Activated CD4-positive, alpha-beta memory T cell treated with anti-CD3 and anti-CD28 coated beads, Interleukin-2, amount 10 ng/mL, durations not matched to agents 7 days and 5 days (primary cell): ENCODE measurements at regions not wholly inside any gene's neighbourhood (a gene's known extent, or its start where the extent isn't known, plus 50 kb on each side); places are given as distances from the start of the nearest gene placed in this dataset.

Experiments
- CTCF ChIA-PET: fragments of 350-600 bp; sonication (Branson Sonifier 250); formaldehyde crosslinking; loops from one replicate; lab custom pipeline; 2021; ENCODE audit warnings: antibody characterized with exemption, inconsistent platforms; lab: Charles Lee
- POLR2A ChIA-PET: fragments of 350-600 bp; sonication (Branson Sonifier 250); formaldehyde crosslinking; loops from one replicate; lab custom pipeline; 2021; ENCODE audit warnings: antibody characterized with exemption; lab: Charles Lee
- DNase-seq: peaks from one replicate; pipeline ENCODE4 v3.0.0-alpha.2; 2020
- H3K27ac Mint-ChIP-seq: one replicate; pipeline ENCODE4 v1.8.0; 2021; ENCODE audit warnings: mild to moderate bottlenecking, mixed read lengths
- H3K27me3 Mint-ChIP-seq: one replicate; pipeline ENCODE4 v1.8.0; 2021; ENCODE audit warnings: mixed read lengths
- H3K36me3 Mint-ChIP-seq: one replicate; pipeline ENCODE4 v1.8.0; 2021; ENCODE audit warnings: low read depth, mixed read lengths
- H3K4me1 Mint-ChIP-seq: one replicate; pipeline ENCODE4 v1.8.0; 2021; ENCODE audit warnings: mixed read lengths
- H3K4me3 Mint-ChIP-seq: one replicate; pipeline ENCODE4 v1.8.0; 2021; ENCODE audit warnings: mild to moderate bottlenecking, mixed read lengths
- H3K9me3 Mint-ChIP-seq: one replicate; pipeline ENCODE4 v1.8.0; 2021; ENCODE audit warnings: mixed read lengths

DNA sequence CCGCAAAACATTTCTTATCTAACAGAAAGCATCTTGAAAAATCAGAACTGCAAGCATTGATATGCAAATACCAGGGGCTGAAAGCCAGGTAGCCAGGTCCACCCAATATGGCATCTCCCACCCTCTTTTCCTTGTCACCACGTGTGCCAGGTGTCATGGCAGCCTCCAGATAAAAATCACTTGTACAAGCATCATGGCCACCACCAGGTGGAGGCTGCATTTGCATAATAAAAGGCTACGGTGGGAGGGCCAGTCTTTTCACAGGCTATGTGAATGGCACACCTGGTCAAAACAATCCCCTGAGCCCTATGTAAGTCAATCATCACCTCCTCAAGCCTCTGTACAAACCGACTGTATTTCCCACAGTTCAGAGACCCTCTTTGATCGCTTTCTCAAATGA is 1233.1 kb upstream of the ALCAM start:
- ChIA-PET CTCF (no interaction called here), POLR2A (no interaction called here)
- Mint-ChIP-seq H3K4me3 (no peak overlapping the region), H3K27me3 (no peaks in the 10 kb centered on the region), H3K9me3 (peaks cover 2% of the 10 kb centered on the region), H3K36me3 (no peaks in the 10 kb centered on the region), H3K4me1 (no peaks in the 10 kb centered on the region), H3K27ac (no peak overlapping the region)
- no peak for DNase-seq

DNA sequence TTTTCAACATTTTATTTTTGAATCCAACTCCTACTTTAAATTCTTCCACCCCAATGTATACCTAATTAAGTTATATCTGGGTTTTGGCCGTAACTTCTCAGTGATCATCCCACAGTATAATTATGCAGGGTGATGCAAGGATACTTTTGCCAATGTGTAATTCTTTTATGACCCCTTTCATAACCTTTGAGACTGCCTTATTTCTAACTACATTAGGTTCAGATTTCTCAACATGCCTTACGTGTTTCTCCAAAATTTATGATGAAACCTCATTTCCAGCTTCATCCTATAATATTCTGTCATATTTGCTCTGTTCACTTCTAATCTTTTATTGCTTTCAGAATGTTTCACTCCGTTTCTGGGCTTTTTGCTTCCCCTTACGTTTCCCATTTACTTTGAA is 1229.6 kb upstream of the ALCAM start:
- H3K9me3 Mint-ChIP-seq: no peaks in the 10 kb centered on the region
- CTCF ChIA-PET: no interaction called here
- no peaks in the 10 kb centered on the region for H3K4me1 Mint-ChIP-seq
- POLR2A ChIA-PET: no interaction called here
- H3K27ac Mint-ChIP-seq: no peak overlapping the region
- no peaks in the 10 kb centered on the region for H3K36me3 Mint-ChIP-seq
- no peak for DNase-seq
- H3K27me3 Mint-ChIP-seq: no peaks in the 10 kb centered on the region
- no peak overlapping the region for H3K4me3 Mint-ChIP-seq

DNA sequence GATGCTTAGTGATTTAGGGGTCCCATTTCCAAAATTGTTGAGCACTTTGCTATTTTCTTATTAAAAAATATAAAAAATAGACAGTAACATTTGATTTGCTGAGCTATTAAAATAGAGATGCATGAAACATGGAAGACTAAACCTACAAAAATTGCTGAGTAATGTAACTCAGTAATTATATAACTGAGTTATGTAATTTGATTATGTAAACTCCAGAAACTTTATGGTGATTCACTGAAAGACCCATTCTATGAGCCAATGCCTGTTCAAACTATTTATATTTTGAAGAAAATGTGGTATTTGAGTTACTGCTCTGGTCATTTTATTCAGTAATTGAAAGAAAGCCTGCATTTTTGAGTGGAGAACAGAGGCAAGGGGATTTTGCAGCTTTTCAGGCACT is 1221.5 kb upstream of the ALCAM start:
- CTCF ChIA-PET: no interaction called here
- Mint-ChIP-seq H3K36me3 (no peaks in the 10 kb centered on the region), H3K4me3 (no peak overlapping the region), H3K27me3 (no peaks in the 10 kb centered on the region), H3K9me3 (no peaks in the 10 kb centered on the region), H3K27ac (no peak overlapping the region), H3K4me1 (no peaks in the 10 kb centered on the region)
- no peak for DNase-seq
- POLR2A ChIA-PET: no interaction called here

DNA sequence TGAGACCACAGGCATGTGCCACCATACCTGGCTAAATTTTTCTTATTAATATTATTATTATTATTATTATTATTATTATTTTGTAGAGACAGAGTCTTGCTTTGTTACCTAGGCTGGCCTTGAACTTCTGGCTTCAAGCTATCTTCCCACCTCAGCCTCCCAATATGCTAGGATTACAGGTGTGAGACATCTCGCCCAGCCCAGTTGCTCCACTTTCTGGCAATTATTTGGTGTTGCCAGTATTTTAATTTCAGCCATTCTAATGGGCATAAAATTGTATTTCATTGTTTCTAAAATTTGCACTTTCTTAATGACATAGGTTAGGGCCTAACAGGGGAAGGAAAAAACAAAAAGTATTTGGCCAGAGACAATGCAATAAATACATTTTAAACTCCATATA is 1217.6 kb upstream of the ALCAM start:
- CTCF ChIA-PET: no interaction called here

DNA sequence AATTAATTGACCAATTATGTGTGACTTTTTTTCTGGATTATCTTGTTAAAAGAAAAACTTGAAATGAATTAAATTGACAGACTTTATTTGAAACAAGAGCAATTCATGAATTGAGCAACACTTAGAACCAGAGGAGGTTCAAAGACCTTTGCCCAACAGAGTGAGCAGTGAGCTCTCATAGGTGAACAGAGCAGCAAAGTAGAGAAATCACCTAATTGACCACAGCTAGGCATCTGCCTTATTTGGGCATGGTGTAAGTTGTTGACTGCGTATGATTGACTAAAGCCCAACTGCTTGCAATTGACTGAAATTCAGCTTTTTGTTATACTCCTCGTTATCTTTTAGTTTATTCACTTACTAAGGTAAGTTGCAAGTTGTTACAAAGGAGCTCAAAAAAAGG is 1216.0 kb upstream of the ALCAM start:
- Mint-ChIP-seq H3K4me3 (no peak overlapping the region), H3K4me1 (no peaks in the 10 kb centered on the region), H3K9me3 (no peaks in the 10 kb centered on the region), H3K27ac (no peak overlapping the region), H3K36me3 (no peaks in the 10 kb centered on the region), H3K27me3 (no peaks in the 10 kb centered on the region)
- CTCF ChIA-PET: no interaction called here
- POLR2A ChIA-PET: no interaction called here
- DNase-seq: no peak

More for the DNA sequence above, 1217.6 kb upstream of the ALCAM start:
- Mint-ChIP-seq H3K27me3 (no peaks in the 10 kb centered on the region), H3K4me3 (no peak overlapping the region), H3K27ac (no peak overlapping the region), H3K9me3 (no peaks in the 10 kb centered on the region), H3K4me1 (no peaks in the 10 kb centered on the region), H3K36me3 (no peaks in the 10 kb centered on the region)
- POLR2A ChIA-PET: no interaction called here
- DNase-seq: no peak

DNA sequence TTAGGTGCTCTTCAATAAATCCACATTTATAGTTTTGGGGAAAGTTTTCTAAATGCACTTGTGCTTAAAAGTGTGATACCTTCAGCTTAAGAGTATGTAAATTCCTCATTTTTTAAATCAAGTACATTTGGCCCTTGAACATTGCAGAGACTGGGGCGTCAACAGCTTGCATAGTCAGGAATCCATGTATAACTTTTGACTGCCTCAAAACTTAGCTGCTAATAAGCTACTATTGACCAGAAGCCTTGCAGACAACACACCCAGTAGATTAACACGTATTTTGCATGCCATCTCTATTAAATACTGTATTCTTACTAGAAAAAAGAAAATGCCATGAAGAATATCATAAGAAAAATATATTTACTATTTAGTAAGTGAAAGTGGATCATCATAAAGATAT is 1211.8 kb upstream of the ALCAM start:
- H3K27me3 Mint-ChIP-seq: no peaks in the 10 kb centered on the region
- DNase-seq: no peak
- H3K4me1 Mint-ChIP-seq: no peaks in the 10 kb centered on the region
- ChIA-PET CTCF (no interaction called here), POLR2A (no interaction called here)
- H3K27ac Mint-ChIP-seq: no peak overlapping the region
- no peaks in the 10 kb centered on the region for H3K9me3 Mint-ChIP-seq
- H3K4me3 Mint-ChIP-seq: no peak overlapping the region
- no peaks in the 10 kb centered on the region for H3K36me3 Mint-ChIP-seq

DNA sequence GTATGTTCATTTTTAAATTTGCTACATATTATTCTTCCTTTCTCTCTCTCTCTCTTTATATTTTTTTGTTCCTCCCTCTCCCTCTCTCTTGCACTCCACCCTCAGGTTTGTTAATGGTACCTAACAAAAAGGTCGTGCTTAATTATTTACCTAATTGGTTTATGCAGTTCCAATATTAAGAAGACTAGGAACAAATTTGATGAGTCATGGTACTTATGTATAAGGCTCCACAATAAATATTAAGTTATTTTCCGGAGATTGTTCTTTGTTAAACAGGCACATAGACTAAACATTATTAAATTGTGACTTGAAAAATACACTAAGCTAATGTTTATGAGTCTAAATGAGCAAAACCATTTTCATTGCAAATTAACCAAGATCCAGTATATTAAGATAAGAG is 1200.8 kb upstream of the ALCAM start:
- Mint-ChIP-seq H3K4me1 (no peaks in the 10 kb centered on the region), H3K27ac (no peak overlapping the region), H3K9me3 (peaks cover 8% of the 10 kb centered on the region), H3K36me3 (no peaks in the 10 kb centered on the region), H3K27me3 (no peaks in the 10 kb centered on the region), H3K4me3 (no peak overlapping the region)
- POLR2A ChIA-PET: no interaction called here
- CTCF ChIA-PET: no interaction called here
- DNase-seq: no peak

DNA sequence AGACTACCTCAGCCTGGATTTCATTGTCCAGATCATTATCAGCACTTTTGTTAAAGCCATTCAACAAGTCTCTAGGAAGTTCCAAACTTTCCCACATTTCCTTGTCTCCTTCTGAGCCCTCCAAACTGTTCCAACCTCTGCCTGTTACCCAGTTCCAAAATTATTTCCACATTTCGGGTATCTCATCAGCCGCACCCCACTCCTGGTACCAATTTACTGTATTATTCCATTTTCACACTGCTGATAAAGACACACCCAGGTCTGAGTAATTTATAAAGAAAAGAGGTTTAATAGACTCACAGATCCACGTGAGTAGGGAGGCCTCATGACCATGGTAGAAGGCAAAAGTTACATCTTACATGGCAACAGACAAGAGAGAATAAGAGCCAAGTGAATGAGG is 1198.3 kb upstream of the ALCAM start:
- CTCF ChIA-PET: no interaction called here
- DNase-seq: no peak
- H3K4me3 Mint-ChIP-seq: no peak overlapping the region
- H3K27me3 Mint-ChIP-seq: no peaks in the 10 kb centered on the region
- no peak overlapping the region for H3K27ac Mint-ChIP-seq
- POLR2A ChIA-PET: no interaction called here
- no peaks in the 10 kb centered on the region for H3K36me3 Mint-ChIP-seq
- peaks cover 8% of the 10 kb centered on the region for H3K9me3 Mint-ChIP-seq
- no peaks in the 10 kb centered on the region for H3K4me1 Mint-ChIP-seq

DNA sequence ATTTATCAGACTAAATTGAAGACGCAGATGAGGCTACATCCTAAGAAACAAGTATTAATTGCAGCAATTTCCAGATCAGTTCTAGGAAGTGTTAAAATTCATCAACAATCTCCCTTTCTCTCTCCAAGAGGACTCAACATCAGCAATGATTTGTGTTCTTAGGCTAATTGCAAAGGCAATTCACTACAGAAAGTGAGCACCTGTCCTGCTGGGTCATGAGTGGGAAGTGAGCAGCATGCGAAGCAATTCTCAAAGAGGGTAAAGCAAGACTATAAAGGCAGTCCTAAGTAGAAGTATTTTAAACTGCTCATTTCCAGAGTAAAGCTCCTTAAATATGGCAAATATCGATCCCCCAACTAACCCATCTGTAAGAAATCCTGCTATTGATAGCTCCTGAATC is 1191.0 kb upstream of the ALCAM start:
- Mint-ChIP-seq H3K27ac (no peak overlapping the region), H3K9me3 (no peaks in the 10 kb centered on the region), H3K36me3 (no peaks in the 10 kb centered on the region), H3K27me3 (no peaks in the 10 kb centered on the region), H3K4me3 (no peak overlapping the region), H3K4me1 (no peaks in the 10 kb centered on the region)
- ChIA-PET POLR2A (no interaction called here), CTCF (no interaction called here)
- no peak for DNase-seq

DNA sequence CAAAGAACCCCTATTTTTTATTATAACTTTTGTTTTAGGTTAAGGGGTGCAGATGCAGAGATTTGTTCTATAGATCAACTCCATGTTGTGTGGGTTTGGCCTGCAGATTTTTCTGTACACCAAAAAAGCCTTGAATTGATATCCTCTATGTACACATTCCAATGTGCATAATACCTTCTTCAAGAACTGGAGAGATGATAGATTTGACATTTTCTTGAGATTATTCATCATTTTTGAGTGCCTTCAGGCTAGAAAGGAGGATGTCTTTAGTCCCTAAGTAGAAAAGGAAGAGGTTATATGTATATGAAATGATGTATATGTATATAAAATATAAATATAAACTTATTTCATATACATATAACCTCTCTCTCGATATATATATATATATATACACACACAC is 1190.0 kb upstream of the ALCAM start:
- DNase-seq: no peak
- Mint-ChIP-seq H3K4me3 (no peak overlapping the region), H3K9me3 (no peaks in the 10 kb centered on the region), H3K36me3 (no peaks in the 10 kb centered on the region), H3K4me1 (no peaks in the 10 kb centered on the region), H3K27me3 (no peaks in the 10 kb centered on the region), H3K27ac (no peak overlapping the region)
- CTCF ChIA-PET: no interaction called here
- POLR2A ChIA-PET: no interaction called here

DNA sequence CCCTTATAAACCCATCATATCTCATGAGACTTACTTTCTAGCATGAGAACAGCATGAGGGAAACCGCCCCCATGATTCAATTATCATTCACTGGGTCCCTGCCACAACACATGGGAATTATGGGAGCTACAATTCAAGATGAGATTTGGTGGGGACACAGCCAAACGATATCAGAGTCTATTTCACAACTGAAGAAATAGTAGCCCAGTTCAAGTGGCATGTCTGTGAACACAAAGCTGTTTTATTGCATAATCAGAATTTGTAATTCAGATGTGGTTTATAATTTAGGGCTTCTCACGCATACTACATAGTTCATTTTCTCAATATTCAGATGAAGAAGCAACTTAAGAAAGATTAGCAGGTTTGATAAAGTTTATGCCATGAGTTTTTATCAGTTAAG is 1188.0 kb upstream of the ALCAM start:
- no peak overlapping the region for H3K4me3 Mint-ChIP-seq
- POLR2A ChIA-PET: no interaction called here
- no peak overlapping the region for H3K27ac Mint-ChIP-seq
- no peaks in the 10 kb centered on the region for H3K36me3 Mint-ChIP-seq
- H3K9me3 Mint-ChIP-seq: no peaks in the 10 kb centered on the region
- no peaks in the 10 kb centered on the region for H3K27me3 Mint-ChIP-seq
- DNase-seq: no peak
- H3K4me1 Mint-ChIP-seq: no peaks in the 10 kb centered on the region
- CTCF ChIA-PET: no interaction called here

DNA sequence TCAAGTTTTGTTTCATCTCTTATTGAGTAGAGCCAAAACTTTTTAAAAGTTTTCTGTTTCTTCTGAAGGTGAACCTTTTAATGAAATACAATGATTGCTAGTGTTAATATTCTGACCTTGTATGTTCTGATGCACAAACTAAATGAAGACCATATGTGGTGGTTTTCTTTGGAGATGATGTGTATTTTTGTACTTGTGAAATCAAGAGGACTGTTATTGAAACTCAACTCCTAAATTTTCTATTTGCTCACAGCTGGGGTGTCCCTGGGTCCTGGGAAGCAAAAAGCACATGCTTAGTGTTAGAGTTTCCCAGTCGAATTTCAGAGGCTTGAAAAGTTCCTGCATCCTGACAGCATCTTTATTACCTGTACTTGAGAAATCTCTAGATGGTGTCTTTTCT is 1185.8 kb upstream of the ALCAM start:
- ChIA-PET POLR2A (no interaction called here), CTCF (no interaction called here)
- no peak for DNase-seq
- no peak overlapping the region for H3K4me3 Mint-ChIP-seq
- no peak overlapping the region for H3K27ac Mint-ChIP-seq
- H3K27me3 Mint-ChIP-seq: no peaks in the 10 kb centered on the region
- H3K36me3 Mint-ChIP-seq: no peaks in the 10 kb centered on the region
- H3K9me3 Mint-ChIP-seq: no peaks in the 10 kb centered on the region
- H3K4me1 Mint-ChIP-seq: no peaks in the 10 kb centered on the region

DNA sequence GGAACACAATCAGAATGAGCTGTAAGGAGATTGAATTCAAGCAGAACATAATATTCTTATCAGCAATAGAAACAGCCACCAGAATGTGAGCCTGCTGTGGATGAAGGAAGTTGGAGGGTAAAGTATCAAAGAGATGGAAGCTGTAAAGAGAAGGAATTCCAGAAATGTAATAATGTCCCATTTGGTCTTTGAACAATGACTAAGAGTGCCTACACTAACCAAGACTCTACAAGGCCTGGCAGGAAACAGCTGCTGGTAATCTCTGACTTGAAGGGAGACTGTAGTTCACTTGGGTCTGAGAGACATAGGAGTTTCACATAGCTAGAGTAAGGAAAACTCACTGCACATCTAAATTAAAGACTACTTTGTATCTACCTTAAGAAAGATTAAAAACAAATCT is 1176.0 kb upstream of the ALCAM start:
- no peaks in the 10 kb centered on the region for H3K9me3 Mint-ChIP-seq
- CTCF ChIA-PET: no interaction called here
- no peak for DNase-seq
- H3K27ac Mint-ChIP-seq: no peak overlapping the region
- no peaks in the 10 kb centered on the region for H3K27me3 Mint-ChIP-seq
- no peaks in the 10 kb centered on the region for H3K4me1 Mint-ChIP-seq
- no peak overlapping the region for H3K4me3 Mint-ChIP-seq
- POLR2A ChIA-PET: interaction anchor here (0.7 kb wide), 1 partner anchor 13 kb away, joined by 3 read pairs; no protein-coding TSS in a partner anchor
- no peaks in the 10 kb centered on the region for H3K36me3 Mint-ChIP-seq

DNA sequence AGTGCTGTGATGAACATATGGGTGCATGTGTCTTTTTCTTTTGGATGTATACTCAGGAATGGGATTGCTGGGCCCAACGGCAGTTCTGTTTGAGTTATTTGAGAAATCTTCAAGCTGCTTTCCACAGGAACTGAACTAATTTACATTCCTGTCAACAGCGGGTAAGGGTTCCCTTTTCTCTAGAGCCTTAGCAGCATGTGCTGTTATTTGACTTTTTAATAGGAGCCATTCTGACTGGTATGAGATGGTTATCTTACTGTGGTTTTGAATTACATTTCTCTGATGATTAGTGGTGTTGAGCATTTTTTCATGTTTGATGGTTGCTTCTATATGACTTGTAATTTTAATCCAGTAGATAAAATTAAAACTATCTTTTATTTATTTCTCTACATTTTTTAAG is 1168.6 kb upstream of the ALCAM start:
- H3K27ac Mint-ChIP-seq: no peak overlapping the region
- no peaks in the 10 kb centered on the region for H3K27me3 Mint-ChIP-seq
- no peak for DNase-seq
- H3K36me3 Mint-ChIP-seq: no peaks in the 10 kb centered on the region
- H3K4me1 Mint-ChIP-seq: no peaks in the 10 kb centered on the region
- ChIA-PET POLR2A (no interaction called here), CTCF (no interaction called here)
- no peak overlapping the region for H3K4me3 Mint-ChIP-seq
- no peaks in the 10 kb centered on the region for H3K9me3 Mint-ChIP-seq

DNA sequence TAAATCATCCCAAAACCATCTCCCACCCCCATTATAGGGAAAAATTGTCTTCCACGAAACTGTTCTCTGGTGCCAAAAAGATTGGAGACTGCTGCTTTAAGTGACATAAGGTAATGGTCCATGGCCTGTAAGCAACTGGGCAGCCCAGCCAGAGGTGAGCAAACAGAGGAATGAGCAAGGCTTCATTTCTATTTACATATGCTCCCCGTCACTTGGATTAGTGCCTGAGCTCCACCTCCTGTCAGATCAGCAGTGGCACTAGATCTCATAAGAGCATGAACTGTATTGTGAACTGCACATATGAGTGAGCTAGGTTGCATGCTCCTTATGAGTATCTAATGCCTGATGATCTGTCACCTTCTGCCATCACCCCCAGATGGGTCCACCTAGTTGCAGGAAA is 1159.8 kb upstream of the ALCAM start:
- H3K4me1 Mint-ChIP-seq: no peaks in the 10 kb centered on the region
- ChIA-PET CTCF (no interaction called here), POLR2A (no interaction called here)
- H3K9me3 Mint-ChIP-seq: no peaks in the 10 kb centered on the region
- H3K27ac Mint-ChIP-seq: no peak overlapping the region
- H3K36me3 Mint-ChIP-seq: no peaks in the 10 kb centered on the region
- DNase-seq: no peak
- no peaks in the 10 kb centered on the region for H3K27me3 Mint-ChIP-seq
- H3K4me3 Mint-ChIP-seq: no peak overlapping the region
